Dermis blood vessel endothelial cell (primary cell): ENCODE measurements at regions not wholly inside any gene's neighbourhood (a gene's known extent, or its start where the extent isn't known, plus 50 kb on each side); places are given as distances from the start of the nearest gene placed in this dataset.

Experiments
- DNase-seq: peaks from one replicate; pipeline ENCODE4 v3.0.0; 2010

GRCh38 chr18:42137693-42138375, 182.8 kb downstream of the PIK3C3 start:
- DNase-seq, result no peak

DNA sequence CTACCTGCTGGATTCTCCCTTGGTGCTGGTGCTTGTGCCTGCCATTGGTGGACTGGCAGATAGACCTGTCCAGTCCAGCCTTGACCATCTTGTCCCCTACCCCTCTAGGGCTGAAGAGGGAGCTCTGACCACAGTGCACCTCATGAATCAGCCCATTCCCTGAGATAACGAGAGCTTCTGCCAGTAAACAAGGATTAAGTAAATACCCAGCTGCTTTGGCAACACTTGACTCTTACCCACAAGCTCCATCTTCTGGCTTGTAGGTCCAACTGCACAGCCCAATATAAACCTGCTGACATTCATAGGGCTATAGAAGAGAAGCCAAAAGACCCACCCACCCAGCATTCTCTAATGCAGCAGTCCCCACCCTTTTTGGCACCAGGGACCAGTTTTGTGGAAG, 186.4 kb downstream of the PIK3C3 start:
- no peak for DNase-seq

GRCh38 chr18:42155024-42155423, 200.0 kb downstream of the PIK3C3 start:
- no peak for DNase-seq

- DNase-seq, result no peak
Measured at GRCh38 chr18:42156281-42156680, 201.2 kb downstream of the PIK3C3 start.

DNA sequence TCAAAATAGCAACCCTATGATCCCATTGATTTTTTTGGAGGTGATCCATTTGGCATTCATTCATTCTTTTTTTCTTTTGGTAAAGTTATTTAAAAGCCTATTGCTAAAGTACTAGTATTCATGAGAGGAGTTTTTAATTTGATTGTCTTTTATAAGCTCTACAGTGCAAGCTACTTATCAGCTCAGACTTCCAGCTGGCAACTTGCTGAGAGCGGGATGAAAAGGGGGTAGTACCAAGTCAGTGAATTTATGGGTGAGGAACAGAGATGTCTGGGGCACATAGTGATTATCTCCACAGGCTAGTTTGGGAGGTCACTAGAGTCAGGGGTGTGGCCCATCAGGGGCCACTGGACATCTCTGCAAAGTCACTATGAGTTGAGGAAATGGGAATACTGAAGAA, 202.4 kb downstream of the PIK3C3 start:
- DNase-seq, result no peak

DNA sequence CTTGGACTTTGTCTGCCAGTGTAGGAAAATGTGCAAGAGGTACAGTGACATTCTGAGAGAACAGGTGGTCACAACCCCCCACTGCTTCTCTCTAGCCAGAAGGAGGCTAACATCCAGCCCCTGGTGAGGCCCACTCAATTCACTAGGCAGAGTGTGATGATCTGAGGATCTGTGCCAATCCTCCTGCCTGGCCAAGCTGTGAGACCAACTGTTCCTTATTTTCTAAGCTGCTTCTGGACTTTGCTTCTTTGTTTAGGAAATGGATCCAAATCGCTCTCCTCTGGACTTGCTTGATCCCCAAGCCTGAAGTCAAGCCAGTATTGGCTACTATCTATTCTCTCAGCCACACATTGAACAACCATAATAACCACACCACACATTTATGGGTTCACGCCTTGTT, 202.8 kb downstream of the PIK3C3 start:
- no peak for DNase-seq

DNA sequence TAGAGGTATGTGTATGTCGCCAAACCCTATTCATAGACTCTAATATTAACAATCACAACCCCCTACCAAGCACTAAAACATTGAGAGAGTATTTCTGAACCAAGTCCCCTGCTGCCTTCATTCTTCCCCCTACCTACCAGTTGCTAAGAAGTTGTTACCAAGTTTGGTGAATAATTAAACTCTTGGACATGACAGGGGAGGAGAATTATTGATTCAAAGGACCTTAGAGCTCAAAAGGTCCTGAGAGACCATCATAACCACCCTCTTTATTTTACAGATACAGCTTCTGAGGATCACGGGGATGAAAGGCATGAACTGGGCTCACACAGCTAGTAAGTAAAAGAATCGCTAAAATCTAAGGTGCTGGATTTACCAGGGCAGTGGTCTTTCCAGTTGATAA, 204.1 kb downstream of the PIK3C3 start:
- DNase-seq, result no peak

GRCh38 chr18:42163321-42163720, 208.3 kb downstream of the PIK3C3 start:
- DNase-seq, result no peak

GRCh38 chr18:42164556-42164955, 209.5 kb downstream of the PIK3C3 start:
- DNase-seq, result no peak

GRCh38 chr18:42165922-42166513, 211.0 kb downstream of the PIK3C3 start:
- DNase-seq, result no peak

DNA sequence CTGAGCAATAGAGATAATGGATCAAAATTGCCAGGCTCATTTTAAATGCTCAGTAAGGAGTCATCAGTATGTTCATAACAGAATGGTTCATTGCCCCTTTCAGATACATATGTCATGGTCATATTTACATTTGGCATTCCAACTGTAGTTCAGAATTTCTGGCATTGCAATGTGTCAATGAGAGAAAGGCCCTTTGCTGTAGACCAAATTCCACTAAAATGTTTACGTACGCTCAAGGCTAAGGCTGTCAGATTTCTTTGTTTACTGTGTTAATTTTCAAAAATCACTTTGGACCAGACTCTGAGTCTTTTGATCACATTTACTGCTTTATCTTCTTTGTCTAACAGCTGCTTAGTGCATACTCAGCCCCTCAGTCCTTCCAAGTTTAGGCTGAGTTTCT, 213.5 kb downstream of the PIK3C3 start:
- no peak for DNase-seq

DNA sequence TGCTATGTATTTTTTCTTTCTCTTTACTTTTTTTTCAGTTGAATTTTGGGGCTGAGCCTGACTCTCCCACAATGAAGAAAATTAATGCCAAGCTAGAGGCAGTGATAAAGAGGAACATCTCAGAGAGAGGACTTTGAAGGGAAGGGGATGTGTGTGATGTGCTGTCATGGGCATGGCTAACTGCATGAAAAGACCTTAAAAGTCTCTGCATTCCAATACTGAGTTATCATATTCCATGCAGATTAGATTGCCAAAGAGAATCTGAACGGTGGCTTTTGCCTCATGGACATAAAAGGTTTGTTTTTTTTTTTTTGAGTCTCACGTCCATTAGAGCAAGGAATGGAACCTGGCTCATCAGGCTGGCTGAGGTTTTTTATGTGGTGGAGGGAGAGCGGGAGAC, 213.9 kb downstream of the PIK3C3 start:
- no peak for DNase-seq

DNA sequence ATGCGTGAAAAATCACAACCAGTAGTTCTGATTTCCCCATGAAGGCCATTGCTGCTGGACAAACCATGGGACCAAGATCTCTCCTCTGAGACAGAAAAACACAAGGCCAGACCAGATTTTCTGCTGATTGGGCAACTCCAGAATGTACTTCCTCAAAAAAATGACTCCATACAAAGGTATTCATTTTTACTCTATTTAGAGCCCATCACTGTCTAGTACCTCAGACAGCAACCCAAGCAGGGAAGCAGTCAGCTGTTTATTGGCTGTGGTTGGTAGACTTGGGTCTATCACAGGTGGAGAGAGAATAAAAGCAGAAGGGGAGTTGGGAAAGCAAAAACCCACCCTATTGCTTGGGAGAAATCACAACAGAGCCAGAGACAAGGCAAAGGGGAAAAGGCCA, 219.9 kb downstream of the PIK3C3 start:
- no peak for DNase-seq

- no peak for DNase-seq
Measured at GRCh38 chr18:42176599-42176998, 221.6 kb downstream of the PIK3C3 start.

DNA sequence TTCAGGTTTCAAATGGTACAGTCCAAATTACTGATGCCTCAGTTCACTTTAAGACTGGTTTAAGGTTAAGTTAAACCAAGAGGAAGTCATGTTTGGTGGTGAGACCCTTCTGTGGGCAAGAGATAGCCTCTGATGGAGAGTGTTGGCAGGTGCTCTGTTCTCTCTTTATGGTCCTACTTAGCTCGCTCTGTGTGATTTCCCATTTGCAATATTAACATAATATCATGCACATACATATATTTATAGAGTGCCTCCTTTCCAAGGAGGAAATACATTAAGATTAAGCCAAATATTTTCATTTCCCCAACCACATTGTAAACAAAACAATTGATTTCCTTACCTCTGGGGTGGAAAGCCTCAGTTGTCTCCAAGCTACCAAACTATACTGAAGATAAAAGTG, 222.4 kb downstream of the PIK3C3 start:
- DNase-seq, result no peak

DNA sequence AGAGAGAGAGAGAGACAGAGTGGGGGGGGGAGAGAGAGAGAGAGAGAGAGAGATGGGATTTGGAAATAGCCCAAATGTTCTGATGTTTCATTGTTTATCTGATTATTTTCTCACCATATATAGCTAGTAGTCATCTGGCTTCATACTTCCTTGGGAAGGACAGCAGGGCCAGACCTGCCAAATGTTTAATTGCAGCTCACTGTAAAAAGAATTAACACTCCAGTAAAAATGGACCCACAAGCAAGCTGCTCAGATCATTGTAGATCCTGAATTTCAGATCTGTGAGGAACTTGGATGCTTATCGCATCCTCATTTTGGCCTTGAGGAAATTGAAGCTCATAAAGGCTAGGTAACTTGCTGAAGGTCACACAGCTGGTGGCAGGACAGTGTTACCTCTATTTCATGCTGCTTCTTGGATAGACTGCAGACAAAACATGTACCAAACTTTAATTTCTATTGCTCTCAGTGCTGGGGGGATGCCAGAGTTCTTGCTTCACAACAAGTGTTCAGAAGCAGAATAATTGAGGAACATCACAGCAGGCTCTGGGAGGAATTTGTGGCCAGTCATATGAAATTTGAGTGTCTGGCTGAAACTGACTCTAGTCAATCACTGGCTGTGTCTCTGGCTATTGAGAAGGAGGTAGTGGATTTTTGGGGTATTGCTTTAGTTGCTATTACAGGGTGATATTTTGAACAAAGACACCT, 223.5 kb downstream of the PIK3C3 start:
- DNase-seq, result no peak

DNA sequence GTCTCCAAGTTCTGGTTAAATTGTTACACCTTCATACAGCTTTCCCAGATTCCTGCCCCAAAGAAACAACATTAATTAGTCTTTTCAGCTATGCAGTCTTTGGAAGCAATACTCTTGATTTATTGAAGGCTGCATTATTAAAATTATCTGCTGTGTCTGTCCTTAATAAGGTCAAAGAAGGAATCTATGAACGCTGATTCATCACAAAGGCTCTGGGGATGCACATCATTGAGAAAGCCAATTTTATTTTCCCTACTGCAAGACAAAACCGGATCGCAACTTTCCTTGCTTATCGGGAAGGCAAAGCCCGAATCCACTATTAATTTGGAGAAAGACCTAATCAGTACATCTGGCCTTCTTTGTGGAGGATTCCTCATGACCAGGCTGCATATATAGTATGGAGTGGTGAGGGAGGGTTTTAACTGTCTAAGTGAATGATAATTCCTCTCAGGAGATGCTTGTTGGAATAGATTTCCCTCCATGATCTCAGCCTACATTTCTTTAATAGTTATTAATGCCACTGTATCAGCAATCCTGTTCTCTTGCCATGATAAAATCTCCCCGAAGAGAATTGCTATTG, 224.6 kb downstream of the PIK3C3 start:
- no peak for DNase-seq

- no peak for DNase-seq
Measured at GRCh38 chr18:42181474-42181873, 226.4 kb downstream of the PIK3C3 start.

GRCh38 chr18:42182728-42183700, 228.0 kb downstream of the PIK3C3 start:
- no peak for DNase-seq

DNA sequence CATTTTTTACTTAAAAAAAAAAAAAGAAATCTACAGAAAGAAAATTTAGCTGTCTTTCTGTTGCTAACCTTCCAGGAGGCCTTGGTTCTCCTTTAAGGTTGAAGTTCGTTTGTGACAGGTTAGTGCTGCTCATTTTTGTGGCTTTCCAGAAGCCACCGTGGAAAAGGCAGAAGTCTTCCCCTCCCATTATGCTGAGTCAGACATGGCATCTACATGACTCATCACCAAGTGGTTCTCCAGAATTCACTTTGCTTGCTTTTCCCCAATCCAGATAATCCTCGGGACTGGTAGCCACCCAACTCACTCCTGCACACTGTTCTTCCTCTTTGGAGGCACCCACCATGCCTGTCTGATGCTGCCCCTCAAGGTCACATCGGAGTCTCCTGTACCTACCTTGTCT, 228.7 kb downstream of the PIK3C3 start:
- DNase-seq, result no peak

DNA sequence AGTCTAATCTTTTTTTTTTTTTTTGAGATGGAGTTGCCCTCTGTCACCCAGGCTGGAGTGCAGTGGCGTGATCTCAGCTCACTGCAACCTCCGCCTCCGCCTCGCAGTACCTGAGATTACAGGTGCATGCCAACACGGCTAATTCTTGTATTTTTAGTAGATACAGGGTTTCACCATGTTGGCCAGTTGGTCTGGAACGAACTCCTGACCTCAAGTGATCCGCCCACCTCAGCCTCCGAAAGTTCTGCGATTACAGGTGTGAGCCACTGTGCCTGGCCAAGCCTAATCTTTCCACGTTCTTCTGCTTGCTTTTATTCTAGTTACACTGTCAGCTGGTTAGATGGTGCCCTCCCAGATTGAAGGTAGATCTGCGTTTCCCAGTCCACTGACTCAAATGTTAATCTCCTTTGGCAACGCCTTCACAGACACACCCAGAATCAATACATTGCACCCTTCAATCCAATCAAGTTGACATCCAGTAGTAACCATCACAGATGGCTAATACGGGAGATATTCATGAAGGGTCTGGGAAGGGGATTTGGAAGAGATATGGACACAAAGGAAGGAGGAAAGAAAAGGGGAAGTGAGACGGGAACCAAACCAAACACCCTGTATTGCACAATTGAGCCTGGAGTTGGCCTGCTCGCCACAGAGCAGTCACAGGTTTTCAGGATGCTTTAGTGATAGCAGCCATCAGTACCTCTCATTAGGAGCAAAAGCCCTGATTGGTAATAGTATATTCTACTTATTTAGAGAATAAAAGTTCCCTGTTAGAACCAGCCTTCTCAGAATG, 229.8 kb downstream of the PIK3C3 start:
- no peak for DNase-seq

GRCh38 chr18:42185486-42185885, 230.5 kb downstream of the PIK3C3 start:
- no peak for DNase-seq
